ENCODE measurements at regions not wholly inside any gene's neighbourhood (a gene's known extent, or its start where the extent isn't known, plus 50 kb on each side); places are given as distances from the start of the nearest gene placed in this dataset.

- no peak for DNase-seq (ENCODE audit: low read depth in 2 of 2)
These were observed 68.6 kb downstream of the ZNF621 start for GRCh38 chr3:40593351-40593750.

- no peak for DNase-seq (ENCODE audit: low read depth in 2 of 2)
These were observed 72.7 kb downstream of the ZNF621 start for GRCh38 chr3:40597441-40597840.

- DNase-seq (ENCODE audit: low read depth in 2 of 2), result no peak
These were observed 73.6 kb downstream of the ZNF621 start for GRCh38 chr3:40598338-40598737.

- DNase-seq (ENCODE audit: low read depth in 2 of 2), result no peak
These were observed 74.2 kb downstream of the ZNF621 start for GRCh38 chr3:40598962-40599361.

- DNase-seq (ENCODE audit: low read depth in 2 of 2), result no peak
These were observed 78.1 kb downstream of the ZNF621 start for GRCh38 chr3:40602778-40603385.

- DNase-seq (ENCODE audit: low read depth in 2 of 2), result no peak
These were observed 81.2 kb downstream of the ZNF621 start for GRCh38 chr3:40605960-40606359.

- no peak for DNase-seq (ENCODE audit: low read depth in 2 of 2)
These were observed 83.3 kb downstream of the ZNF621 start for GRCh38 chr3:40608091-40608490.

GRCh38 chr3:40613306-40613705, 88.5 kb downstream of the ZNF621 start:
- no peak for DNase-seq (ENCODE audit: low read depth in 2 of 2)

GRCh38 chr3:40615110-40615915, 90.6 kb downstream of the ZNF621 start:
- no peak for DNase-seq (ENCODE audit: low read depth in 2 of 2)

- no peak for DNase-seq (ENCODE audit: low read depth in 2 of 2)
These were observed 91.4 kb downstream of the ZNF621 start for GRCh38 chr3:40615918-40616819.

- DNase-seq (ENCODE audit: low read depth in 2 of 2), result no peak
These were observed 92.3 kb downstream of the ZNF621 start for GRCh38 chr3:40617084-40617483.

GRCh38 chr3:40618158-40618557, 93.4 kb downstream of the ZNF621 start:
- DNase-seq (ENCODE audit: low read depth in 2 of 2), result no peak

GRCh38 chr3:40620151-40620550, 95.4 kb downstream of the ZNF621 start:
- no peak for DNase-seq (ENCODE audit: low read depth in 2 of 2)

GRCh38 chr3:40621252-40621651, 96.5 kb downstream of the ZNF621 start:
- no peak for DNase-seq (ENCODE audit: low read depth in 2 of 2)

GRCh38 chr3:40623567-40623966, 98.8 kb downstream of the ZNF621 start:
- DNase-seq (ENCODE audit: low read depth in 2 of 2), result no peak

- no peak for DNase-seq (ENCODE audit: low read depth in 2 of 2)
These were observed 99.5 kb downstream of the ZNF621 start for GRCh38 chr3:40624189-40624769.

- DNase-seq (ENCODE audit: low read depth in 2 of 2), result no peak
These were observed 102.3 kb downstream of the ZNF621 start for GRCh38 chr3:40627095-40627494.

- no peak for DNase-seq (ENCODE audit: low read depth in 2 of 2)
These were observed 104.2 kb downstream of the ZNF621 start for GRCh38 chr3:40628984-40629383.

- no peak for DNase-seq (ENCODE audit: low read depth in 2 of 2)
These were observed 106.7 kb downstream of the ZNF621 start for GRCh38 chr3:40631341-40631995.

- DNase-seq (ENCODE audit: low read depth in 2 of 2), result no peak
These were observed 113.1 kb downstream of the ZNF621 start for GRCh38 chr3:40637906-40638305.

- DNase-seq (ENCODE audit: low read depth in 2 of 2), result no peak
These were observed 114.2 kb downstream of the ZNF621 start for GRCh38 chr3:40639006-40639405.
